Activated naive CD4-positive, alpha-beta T cell treated with anti-CD3 and anti-CD28 coated beads, Interleukin-2, amount 50 U/mL, for 24 hours (primary cell): ENCODE measurements at regions not wholly inside any gene's neighbourhood (a gene's known extent, or its start where the extent isn't known, plus 50 kb on each side); places are given as distances from the start of the nearest gene placed in this dataset.

Experiments used
- H3K27ac Mint-ChIP-seq: one replicate; pipeline ENCODE4 v1.8.0; 2021; ENCODE audit warnings: mild to moderate bottlenecking, mixed read lengths
- H3K27me3 Mint-ChIP-seq: one replicate; pipeline ENCODE4 v1.8.0; 2021; ENCODE audit warnings: mixed read lengths
- H3K36me3 Mint-ChIP-seq: one replicate; pipeline ENCODE4 v1.8.0; 2021; ENCODE audit warnings: mixed read lengths
- H3K4me1 Mint-ChIP-seq: one replicate; pipeline ENCODE4 v1.8.0; 2021; ENCODE audit warnings: mixed read lengths
- H3K4me3 Mint-ChIP-seq: one replicate; pipeline ENCODE4 v1.8.0; 2021; ENCODE audit warnings: mild to moderate bottlenecking, mixed read lengths
- H3K9me3 Mint-ChIP-seq: one replicate; pipeline ENCODE4 v1.8.0; 2021; ENCODE audit warnings: mixed read lengths

- H3K4me3 Mint-ChIP-seq = no peak overlapping the region
- peaks cover 16% of the 10 kb centered on the region for H3K4me1 Mint-ChIP-seq
- H3K27ac Mint-ChIP-seq = no peak overlapping the region
- no peaks in the 10 kb centered on the region for H3K9me3 Mint-ChIP-seq
- no peaks in the 10 kb centered on the region for H3K36me3 Mint-ChIP-seq
- peaks cover 2% of the 10 kb centered on the region for H3K27me3 Mint-ChIP-seq
These were observed 63.3 kb upstream of the ZFR start for GRCh38 chr5:32507738-32508434.

DNA sequence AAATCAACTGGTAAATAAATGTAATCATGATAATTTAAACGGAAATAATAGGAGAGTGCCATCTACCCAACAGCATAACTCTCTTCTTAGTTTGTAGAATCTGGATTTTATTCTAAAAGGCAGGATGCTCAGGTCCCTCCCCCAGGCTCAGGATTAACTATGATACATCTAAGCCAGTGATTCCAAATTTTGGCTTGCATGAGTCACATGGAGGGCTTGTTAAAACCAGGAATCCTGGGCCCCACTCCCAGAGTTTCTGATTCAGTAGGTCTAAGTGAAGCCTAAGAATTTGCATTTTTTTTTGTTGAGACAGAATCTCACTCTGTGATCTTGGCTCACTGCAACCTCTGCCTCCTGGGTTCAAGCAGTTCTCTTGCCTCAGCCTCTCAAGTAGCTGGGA, 62.3 kb upstream of the ZFR start:
- Mint-ChIP-seq H3K4me3 (no peak overlapping the region), H3K4me1 (peaks cover 16% of the 10 kb centered on the region), H3K27ac (no peak overlapping the region), H3K9me3 (no peaks in the 10 kb centered on the region), H3K27me3 (peaks cover 2% of the 10 kb centered on the region), H3K36me3 (no peaks in the 10 kb centered on the region)

DNA sequence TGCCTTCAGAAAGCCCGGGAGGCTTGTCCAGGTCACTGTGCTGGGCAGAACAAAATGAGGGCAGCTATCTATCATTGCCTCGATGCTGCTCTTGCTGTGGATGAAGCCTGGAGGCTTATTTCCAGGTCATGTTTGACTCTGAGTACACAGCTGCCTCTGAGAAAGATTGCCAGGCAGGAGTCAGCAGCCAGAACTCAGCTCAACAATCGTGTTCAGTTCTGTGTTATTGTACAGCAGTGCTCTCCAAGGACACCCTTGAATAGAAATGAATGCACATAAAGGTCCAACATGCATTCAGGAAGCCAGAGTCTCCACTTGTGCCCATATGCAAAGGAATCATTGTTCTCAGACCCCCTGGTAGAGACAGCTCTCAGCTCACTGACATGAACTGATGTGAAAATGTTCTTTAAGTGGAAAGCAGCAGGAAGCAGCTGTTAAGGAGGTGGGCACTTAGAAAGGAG, 61.7 kb upstream of the ZFR start:
- Mint-ChIP-seq H3K27ac (no peak overlapping the region), H3K27me3 (peaks cover 2% of the 10 kb centered on the region), H3K9me3 (no peaks in the 10 kb centered on the region), H3K4me1 (peaks cover 16% of the 10 kb centered on the region), H3K4me3 (no peak overlapping the region), H3K36me3 (no peaks in the 10 kb centered on the region)

DNA sequence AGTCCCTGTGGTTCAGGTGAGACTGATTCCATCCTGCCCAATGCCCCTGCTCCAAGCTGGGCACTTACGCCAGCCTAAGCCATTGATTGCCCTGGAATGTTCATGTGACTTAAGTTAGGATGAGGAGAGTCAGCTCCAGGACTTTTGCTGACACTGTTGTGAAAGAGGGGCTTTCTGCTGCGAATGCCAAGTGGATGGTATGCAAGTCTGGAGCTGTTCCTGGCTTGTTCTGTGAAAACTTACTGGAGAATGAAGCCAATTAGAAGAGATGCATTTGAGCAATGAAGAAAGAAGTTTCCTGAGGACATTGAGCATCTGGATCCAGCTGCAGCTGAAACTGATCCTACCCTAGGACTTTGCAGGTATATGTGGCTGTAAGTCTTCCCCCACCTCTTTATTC, 61.2 kb upstream of the ZFR start:
- peaks cover 16% of the 10 kb centered on the region for H3K4me1 Mint-ChIP-seq
- no peaks in the 10 kb centered on the region for H3K36me3 Mint-ChIP-seq
- no peak overlapping the region for H3K27ac Mint-ChIP-seq
- H3K4me3 Mint-ChIP-seq = no peak overlapping the region
- H3K9me3 Mint-ChIP-seq = no peaks in the 10 kb centered on the region
- peaks cover 2% of the 10 kb centered on the region for H3K27me3 Mint-ChIP-seq

- Mint-ChIP-seq H3K4me3 (peak overlapping the region; percentile 30), H3K9me3 (no peaks in the 10 kb centered on the region), H3K4me1 (peaks cover 16% of the 10 kb centered on the region), H3K27me3 (peaks cover 2% of the 10 kb centered on the region), H3K27ac (no peak overlapping the region), H3K36me3 (no peaks in the 10 kb centered on the region)
These were observed 60.6 kb upstream of the ZFR start for GRCh38 chr5:32504989-32505596.

DNA sequence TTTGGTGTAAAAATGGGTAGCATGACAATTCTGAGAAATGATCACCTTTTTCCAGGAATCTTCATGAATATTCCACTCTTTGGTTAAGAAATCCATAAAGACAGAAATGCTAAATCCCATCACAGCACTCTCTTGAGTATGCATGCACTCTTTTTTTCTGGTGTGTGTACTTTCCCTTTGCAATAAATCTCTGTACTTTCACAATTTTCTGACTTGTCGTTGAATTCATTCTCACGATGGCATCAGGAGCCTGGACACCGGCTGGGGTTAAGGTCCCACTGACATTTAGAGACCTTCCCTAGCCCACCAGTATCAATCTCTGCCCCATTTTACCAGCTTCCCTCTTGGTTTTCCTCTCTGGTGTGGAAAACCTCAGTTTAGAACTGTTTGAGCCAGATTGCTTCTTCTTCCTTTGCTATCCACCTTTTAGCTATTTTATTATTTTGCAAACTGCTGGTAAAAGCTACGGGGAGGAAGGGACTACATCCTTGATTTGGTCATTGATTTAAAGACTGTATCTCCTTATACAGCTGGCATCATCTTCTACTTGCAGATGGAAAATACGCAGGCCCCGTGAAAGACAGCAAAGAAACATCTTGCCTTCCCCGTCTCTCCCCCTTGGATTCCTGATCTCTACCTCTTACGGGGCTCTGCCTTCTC, 59.9 kb upstream of the ZFR start:
- H3K36me3 Mint-ChIP-seq = no peaks in the 10 kb centered on the region
- H3K4me1 Mint-ChIP-seq = peaks cover 20% of the 10 kb centered on the region
- H3K4me3 Mint-ChIP-seq = no peak overlapping the region
- no peaks in the 10 kb centered on the region for H3K9me3 Mint-ChIP-seq
- H3K27ac Mint-ChIP-seq = no peak overlapping the region
- peaks cover 2% of the 10 kb centered on the region for H3K27me3 Mint-ChIP-seq

- Mint-ChIP-seq H3K4me3 (no peak overlapping the region), H3K27ac (no peak overlapping the region), H3K9me3 (no peaks in the 10 kb centered on the region), H3K36me3 (no peaks in the 10 kb centered on the region), H3K4me1 (peaks cover 24% of the 10 kb centered on the region), H3K27me3 (peaks cover 2% of the 10 kb centered on the region)
These were observed 58.7 kb upstream of the ZFR start for GRCh38 chr5:32503261-32503660.

DNA sequence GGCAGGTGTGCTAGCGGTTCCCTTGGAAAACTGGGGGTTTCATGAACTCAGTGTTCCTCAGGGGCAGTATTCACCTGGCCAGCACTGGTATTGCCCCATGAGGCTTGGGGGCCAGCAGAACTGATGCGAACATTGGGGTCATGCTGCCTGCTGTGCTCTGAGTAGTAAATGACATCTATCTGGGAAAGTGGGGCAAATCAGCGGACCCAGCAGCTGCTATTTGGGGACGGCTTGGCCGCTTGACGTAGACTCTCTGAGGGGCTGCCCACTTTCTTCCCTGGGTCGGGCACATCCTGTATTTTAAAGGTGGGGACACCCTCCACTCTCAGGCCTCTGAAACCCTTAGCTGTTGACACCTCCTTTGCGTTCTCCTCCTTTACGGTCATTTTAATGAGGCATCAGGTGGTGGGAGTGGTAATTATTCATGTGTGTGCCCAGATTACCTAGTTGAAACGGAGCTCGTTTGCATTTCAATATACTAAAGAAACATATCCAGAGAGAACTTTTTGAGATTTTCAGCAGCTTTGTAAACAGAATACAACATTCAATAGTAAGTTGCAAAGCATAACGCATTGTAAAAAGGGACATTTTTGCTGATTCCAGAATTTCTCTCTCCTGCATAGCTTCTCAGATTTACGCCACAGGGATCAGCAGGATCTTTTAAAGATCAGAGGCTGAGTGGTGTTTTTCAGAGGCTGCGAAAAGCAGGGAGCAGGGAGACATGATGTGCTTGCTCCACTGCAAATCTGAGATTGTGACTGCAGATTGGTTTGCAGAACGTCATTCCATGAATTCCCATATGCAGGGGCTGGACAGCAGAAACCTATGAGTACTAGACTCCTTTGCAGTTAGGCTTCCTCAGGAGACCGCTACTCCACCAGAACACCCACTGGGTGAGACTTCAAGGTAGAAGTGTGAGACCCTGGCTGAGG, 56.8 kb upstream of the ZFR start:
- Mint-ChIP-seq H3K4me1 (peaks cover 24% of the 10 kb centered on the region), H3K4me3 (no peak overlapping the region), H3K27ac (no peak overlapping the region), H3K9me3 (no peaks in the 10 kb centered on the region), H3K27me3 (peaks cover 2% of the 10 kb centered on the region), H3K36me3 (no peaks in the 10 kb centered on the region)

DNA sequence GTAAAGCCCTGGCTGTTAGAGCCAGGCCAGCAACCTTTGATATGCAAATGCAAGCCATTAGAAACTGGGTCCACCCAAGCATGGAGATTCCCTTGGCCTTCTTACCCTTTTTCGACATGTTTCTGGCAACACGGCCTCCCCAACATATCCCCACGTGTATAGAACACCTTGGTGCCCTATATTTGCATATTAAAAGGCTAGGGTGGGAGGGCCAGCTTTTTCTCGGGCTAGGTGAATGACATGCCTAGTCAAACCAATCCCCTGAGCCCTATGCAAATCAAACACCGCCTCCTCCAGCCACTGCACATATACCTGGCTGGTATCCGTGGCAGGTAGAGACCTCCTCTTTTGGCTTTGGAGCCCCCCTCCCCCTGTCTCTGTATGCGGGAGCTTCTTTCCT, 55.6 kb upstream of the ZFR start:
- peaks cover 18% of the 10 kb centered on the region for H3K4me1 Mint-ChIP-seq
- peaks cover 2% of the 10 kb centered on the region for H3K27me3 Mint-ChIP-seq
- H3K36me3 Mint-ChIP-seq = no peaks in the 10 kb centered on the region
- no peaks in the 10 kb centered on the region for H3K9me3 Mint-ChIP-seq
- H3K4me3 Mint-ChIP-seq = no peak overlapping the region
- no peak overlapping the region for H3K27ac Mint-ChIP-seq

GRCh38 chr5:32499261-32499660, 54.7 kb upstream of the ZFR start:
- H3K36me3 Mint-ChIP-seq = no peaks in the 10 kb centered on the region
- peaks cover 9% of the 10 kb centered on the region for H3K4me1 Mint-ChIP-seq
- H3K27ac Mint-ChIP-seq = no peak overlapping the region
- no peaks in the 10 kb centered on the region for H3K27me3 Mint-ChIP-seq
- no peaks in the 10 kb centered on the region for H3K9me3 Mint-ChIP-seq
- no peak overlapping the region for H3K4me3 Mint-ChIP-seq

- peaks cover 8% of the 10 kb centered on the region for H3K4me1 Mint-ChIP-seq
- H3K27me3 Mint-ChIP-seq = no peaks in the 10 kb centered on the region
- H3K9me3 Mint-ChIP-seq = no peaks in the 10 kb centered on the region
- H3K27ac Mint-ChIP-seq = no peak overlapping the region
- H3K36me3 Mint-ChIP-seq = no peaks in the 10 kb centered on the region
- no peak overlapping the region for H3K4me3 Mint-ChIP-seq
These were observed 53.9 kb upstream of the ZFR start for GRCh38 chr5:32498484-32498883.

DNA sequence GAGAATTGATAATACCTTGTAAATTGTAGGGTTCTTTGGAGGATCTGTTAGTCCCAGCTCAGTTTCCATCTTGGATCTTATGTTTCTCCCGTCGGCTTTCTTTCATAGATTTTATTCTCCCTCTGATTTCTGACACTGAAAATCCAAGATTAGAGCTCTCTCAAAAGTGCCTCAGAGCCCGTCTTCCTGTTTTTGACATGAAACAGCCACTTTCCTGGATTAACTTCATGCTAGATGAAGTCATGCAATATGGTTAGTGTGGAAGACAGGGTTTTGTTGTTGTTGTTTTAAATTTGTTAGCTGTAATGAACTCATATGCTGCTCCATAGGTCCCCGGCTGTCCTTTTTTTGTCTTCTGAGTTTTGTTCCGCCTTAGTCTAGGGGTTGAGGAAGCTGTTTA, 51.6 kb upstream of the ZFR start:
- Mint-ChIP-seq H3K27ac (no peak overlapping the region), H3K4me1 (peaks cover 8% of the 10 kb centered on the region), H3K36me3 (no peaks in the 10 kb centered on the region), H3K4me3 (no peak overlapping the region), H3K9me3 (no peaks in the 10 kb centered on the region), H3K27me3 (no peaks in the 10 kb centered on the region)

- Mint-ChIP-seq H3K27me3 (no peaks in the 10 kb centered on the region), H3K9me3 (no peaks in the 10 kb centered on the region), H3K4me3 (no peak overlapping the region), H3K27ac (no peak overlapping the region), H3K4me1 (peaks cover 8% of the 10 kb centered on the region), H3K36me3 (no peaks in the 10 kb centered on the region)
These were observed 50.3 kb upstream of the ZFR start for GRCh38 chr5:32494827-32495226.
